ENCODE measurements at regions not wholly inside any gene's neighbourhood (a gene's known extent, or its start where the extent isn't known, plus 50 kb on each side); places are given as distances from the start of the nearest gene placed in this dataset.
"Not testable (repeated sequence)": the region's sequence is repeated elsewhere in the genome, so short reads cannot be mapped to it uniquely, and the experiment has no call there.

DNA sequence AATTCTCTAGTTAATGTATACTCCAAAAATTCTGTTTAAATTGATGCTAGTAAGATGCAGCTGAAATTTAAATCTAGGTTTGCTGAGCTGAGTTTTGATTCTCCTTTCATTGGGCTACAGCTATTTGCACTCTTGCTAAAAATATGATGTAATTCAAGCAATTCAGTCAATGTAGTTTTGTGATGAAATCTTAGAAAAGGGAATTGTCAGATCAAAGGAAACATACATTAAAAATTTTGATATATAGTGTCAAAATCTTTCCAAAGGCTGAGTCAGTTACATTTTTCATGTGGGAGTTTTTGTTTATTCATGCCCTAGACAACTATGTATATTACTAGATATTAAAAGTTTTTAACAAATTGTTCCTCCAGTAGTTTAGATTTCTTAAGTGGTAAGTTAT lies 334.9 kb upstream of the DAB2 start:
- Histone ChIP-seq H3K27ac (ENCODE audit: low read depth, low read length) (no peak overlapping the region), H3K9me3 (ENCODE audit: low read length) (no peaks in the 10 kb centered on the region), H3K9ac (ENCODE audit: low read length) (no peak overlapping the region), H3K4me3 (ENCODE audit: low read depth in 1 of 2, low read length in 2 of 2) (no peak overlapping the region), H3K27me3 (ENCODE audit: control insufficient read depth in 1 of 2, insufficient read depth in 2 of 2, low read length in 2 of 2) (no peaks in the 10 kb centered on the region), H3K36me3 (ENCODE audit: insufficient read depth, low read length) (no peaks in the 10 kb centered on the region), H3K4me1 (ENCODE audit: insufficient read depth, low read length) (no peaks in the 10 kb centered on the region)

DNA sequence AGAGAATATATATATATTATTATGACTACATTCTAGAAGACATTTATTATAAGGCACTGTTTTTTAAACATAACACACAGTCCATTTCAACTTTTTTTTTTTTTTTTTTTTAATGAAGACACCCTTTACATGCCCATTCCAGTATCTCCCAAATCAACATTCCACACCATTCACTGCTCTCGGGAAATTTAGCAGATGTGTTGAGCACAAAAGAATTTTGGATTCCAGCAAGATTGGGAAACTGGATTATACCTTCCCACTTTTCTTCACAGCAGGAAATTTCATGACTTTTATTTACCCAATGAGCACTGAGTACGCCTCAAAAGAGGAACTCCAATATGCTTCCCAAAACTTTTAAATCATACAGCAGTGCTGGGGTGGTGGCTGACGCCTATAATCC lies 333.6 kb upstream of the DAB2 start:
- Histone ChIP-seq H3K27me3 (ENCODE audit: control insufficient read depth in 1 of 2, insufficient read depth in 2 of 2, low read length in 2 of 2) (no peaks in the 10 kb centered on the region), H3K9me3 (ENCODE audit: low read length) (no peaks in the 10 kb centered on the region), H3K4me3 (ENCODE audit: low read depth in 1 of 2, low read length in 2 of 2) (no peak overlapping the region), H3K27ac (ENCODE audit: low read depth, low read length) (no peak overlapping the region), H3K36me3 (ENCODE audit: insufficient read depth, low read length) (no peaks in the 10 kb centered on the region), H3K4me1 (ENCODE audit: insufficient read depth, low read length) (no peaks in the 10 kb centered on the region), H3K9ac (ENCODE audit: low read length) (no peak overlapping the region)

GRCh38 chr5:39757131-39757530 lies 332.4 kb upstream of the DAB2 start:
- no peaks in the 10 kb centered on the region for H3K27me3 ChIP-seq (ENCODE audit: control insufficient read depth in 1 of 2, insufficient read depth in 2 of 2, low read length in 2 of 2)
- H3K4me3 ChIP-seq (ENCODE audit: low read depth in 1 of 2, low read length in 2 of 2), result no peak overlapping the region
- no peak overlapping the region for H3K27ac ChIP-seq (ENCODE audit: low read depth, low read length)
- no peak overlapping the region for H3K9ac ChIP-seq (ENCODE audit: low read length)
- no peaks in the 10 kb centered on the region for H3K36me3 ChIP-seq (ENCODE audit: insufficient read depth, low read length)
- H3K4me1 ChIP-seq (ENCODE audit: insufficient read depth, low read length), result no peaks in the 10 kb centered on the region
- H3K9me3 ChIP-seq (ENCODE audit: low read length), result no peaks in the 10 kb centered on the region

- Histone ChIP-seq H3K27ac (ENCODE audit: low read depth, low read length) (no peak overlapping the region), H3K27me3 (ENCODE audit: control insufficient read depth in 1 of 2, insufficient read depth in 2 of 2, low read length in 2 of 2) (no peaks in the 10 kb centered on the region), H3K4me3 (ENCODE audit: low read depth in 1 of 2, low read length in 2 of 2) (no peak overlapping the region), H3K36me3 (ENCODE audit: insufficient read depth, low read length) (no peaks in the 10 kb centered on the region), H3K4me1 (ENCODE audit: insufficient read depth, low read length) (no peaks in the 10 kb centered on the region), H3K9ac (ENCODE audit: low read length) (no peak overlapping the region), H3K9me3 (ENCODE audit: low read length) (no peaks in the 10 kb centered on the region)
Observed at GRCh38 chr5:39755986-39756385, 331.2 kb upstream of the DAB2 start.

- Histone ChIP-seq H3K36me3 (ENCODE audit: insufficient read depth, low read length) (no peaks in the 10 kb centered on the region), H3K27me3 (ENCODE audit: control insufficient read depth in 1 of 2, insufficient read depth in 2 of 2, low read length in 2 of 2) (no peaks in the 10 kb centered on the region), H3K9me3 (ENCODE audit: low read length) (no peaks in the 10 kb centered on the region), H3K4me1 (ENCODE audit: insufficient read depth, low read length) (no peaks in the 10 kb centered on the region), H3K27ac (ENCODE audit: low read depth, low read length) (no peak overlapping the region), H3K4me3 (ENCODE audit: low read depth in 1 of 2, low read length in 2 of 2) (no peak overlapping the region), H3K9ac (ENCODE audit: low read length) (no peak overlapping the region)
Observed at GRCh38 chr5:39755452-39755851, 330.7 kb upstream of the DAB2 start.

GRCh38 chr5:39753747-39754146 lies 329.0 kb upstream of the DAB2 start:
- not testable (repeated sequence) for H3K9ac ChIP-seq (ENCODE audit: low read length); H3K27ac ChIP-seq (ENCODE audit: low read depth, low read length); H3K27me3 ChIP-seq (ENCODE audit: control insufficient read depth in 1 of 2, insufficient read depth in 2 of 2, low read length in 2 of 2); H3K36me3 ChIP-seq (ENCODE audit: insufficient read depth, low read length); H3K4me3 ChIP-seq (ENCODE audit: low read depth in 1 of 2, low read length in 2 of 2); H3K4me1 ChIP-seq (ENCODE audit: insufficient read depth, low read length); H3K9me3 ChIP-seq (ENCODE audit: low read length)

GRCh38 chr5:39750661-39751060 lies 325.9 kb upstream of the DAB2 start:
- H3K36me3 ChIP-seq (ENCODE audit: insufficient read depth, low read length), result no peaks in the 10 kb centered on the region
- H3K4me3 ChIP-seq (ENCODE audit: low read depth in 1 of 2, low read length in 2 of 2), result no peak overlapping the region
- no peak overlapping the region for H3K9ac ChIP-seq (ENCODE audit: low read length)
- H3K4me1 ChIP-seq (ENCODE audit: insufficient read depth, low read length), result no peaks in the 10 kb centered on the region
- no peak overlapping the region for H3K27ac ChIP-seq (ENCODE audit: low read depth, low read length)
- H3K9me3 ChIP-seq (ENCODE audit: low read length), result no peaks in the 10 kb centered on the region
- no peaks in the 10 kb centered on the region for H3K27me3 ChIP-seq (ENCODE audit: control insufficient read depth in 1 of 2, insufficient read depth in 2 of 2, low read length in 2 of 2)

GRCh38 chr5:39742916-39743315 lies 318.1 kb upstream of the DAB2 start:
- Histone ChIP-seq H3K9me3 (ENCODE audit: low read length) (no peaks in the 10 kb centered on the region), H3K4me1 (ENCODE audit: insufficient read depth, low read length) (no peaks in the 10 kb centered on the region), H3K27ac (ENCODE audit: low read depth, low read length) (no peak overlapping the region), H3K9ac (ENCODE audit: low read length) (no peak overlapping the region), H3K27me3 (ENCODE audit: control insufficient read depth in 1 of 2, insufficient read depth in 2 of 2, low read length in 2 of 2) (no peaks in the 10 kb centered on the region), H3K4me3 (ENCODE audit: low read depth in 1 of 2, low read length in 2 of 2) (no peak overlapping the region), H3K36me3 (ENCODE audit: insufficient read depth, low read length) (no peaks in the 10 kb centered on the region)

DNA sequence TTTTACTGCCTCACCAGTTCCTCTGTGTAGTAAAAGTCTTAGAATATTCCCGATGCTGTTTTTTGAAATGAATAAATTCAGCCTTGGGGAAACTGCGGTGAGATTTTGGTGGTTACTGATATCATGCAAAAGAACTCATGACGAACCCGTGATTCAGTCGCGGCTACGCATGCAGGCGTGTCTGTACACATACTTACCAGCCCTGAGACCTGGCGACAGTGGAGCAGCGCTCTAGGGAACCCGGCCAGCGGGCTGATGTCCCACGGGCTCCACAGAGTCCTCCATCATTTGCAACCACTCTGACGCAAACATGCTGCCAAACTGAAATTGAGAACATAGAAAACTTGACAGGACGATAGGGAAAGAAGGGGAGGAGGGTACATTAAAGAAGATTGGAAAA lies 315.6 kb upstream of the DAB2 start:
- H3K27me3 ChIP-seq (ENCODE audit: control insufficient read depth in 1 of 2, insufficient read depth in 2 of 2, low read length in 2 of 2), result no peaks in the 10 kb centered on the region

DNA sequence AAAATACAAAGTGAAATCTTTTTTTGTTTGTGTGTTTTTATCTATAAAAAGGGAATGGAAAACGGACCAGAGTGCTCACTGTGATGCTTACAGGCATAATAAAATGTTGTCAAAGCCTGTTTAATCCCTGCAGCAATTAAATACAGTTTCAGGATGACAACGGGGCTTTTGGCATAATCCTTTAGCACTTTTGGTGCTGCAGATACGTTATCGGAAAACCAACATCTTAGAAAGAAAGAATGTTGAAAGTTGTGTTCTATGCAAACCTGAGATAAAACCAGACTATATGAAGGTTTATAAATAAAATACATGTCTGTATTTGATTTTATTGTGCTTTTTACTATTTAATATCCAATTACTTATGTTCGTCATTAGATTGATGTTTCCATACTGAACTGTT lies 307.4 kb upstream of the DAB2 start:
- H3K36me3 ChIP-seq (ENCODE audit: insufficient read depth, low read length), result no peaks in the 10 kb centered on the region
- no peak overlapping the region for H3K27ac ChIP-seq (ENCODE audit: low read depth, low read length)
- H3K4me3 ChIP-seq (ENCODE audit: low read depth in 1 of 2, low read length in 2 of 2), result no peak overlapping the region
- H3K27me3 ChIP-seq (ENCODE audit: control insufficient read depth in 1 of 2, insufficient read depth in 2 of 2, low read length in 2 of 2), result no peaks in the 10 kb centered on the region
- H3K4me1 ChIP-seq (ENCODE audit: insufficient read depth, low read length), result no peaks in the 10 kb centered on the region
- H3K9me3 ChIP-seq (ENCODE audit: low read length), result no peaks in the 10 kb centered on the region
- H3K9ac ChIP-seq (ENCODE audit: low read length), result no peak overlapping the region

More for the DNA sequence above, 315.6 kb upstream of the DAB2 start:
- Histone ChIP-seq H3K36me3 (ENCODE audit: insufficient read depth, low read length) (no peaks in the 10 kb centered on the region), H3K27ac (ENCODE audit: low read depth, low read length) (no peak overlapping the region), H3K4me1 (ENCODE audit: insufficient read depth, low read length) (no peaks in the 10 kb centered on the region), H3K9me3 (ENCODE audit: low read length) (no peaks in the 10 kb centered on the region), H3K9ac (ENCODE audit: low read length) (no peak overlapping the region), H3K4me3 (ENCODE audit: low read depth in 1 of 2, low read length in 2 of 2) (no peak overlapping the region)

DNA sequence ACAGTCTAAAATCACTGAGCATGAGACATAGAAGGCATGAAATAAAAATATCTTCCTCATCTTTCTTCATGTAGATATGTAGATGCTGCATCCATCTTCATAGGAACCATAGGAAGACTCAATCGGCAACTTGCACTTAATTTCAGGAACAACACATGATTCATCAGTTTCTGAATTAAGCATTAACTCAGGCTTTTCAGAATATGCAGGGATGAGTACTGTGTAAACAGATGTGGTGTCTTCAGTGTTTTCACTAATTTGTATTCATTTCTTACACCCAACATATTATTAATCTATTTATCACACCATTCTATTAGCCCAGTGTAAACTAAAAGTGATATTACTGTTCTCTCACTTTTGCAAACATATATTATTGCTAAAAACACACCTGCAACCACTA lies 305.9 kb upstream of the DAB2 start:
- H3K9me3 ChIP-seq (ENCODE audit: low read length), result no peaks in the 10 kb centered on the region
- H3K36me3 ChIP-seq (ENCODE audit: insufficient read depth, low read length), result no peaks in the 10 kb centered on the region
- no peaks in the 10 kb centered on the region for H3K4me1 ChIP-seq (ENCODE audit: insufficient read depth, low read length)
- no peak overlapping the region for H3K9ac ChIP-seq (ENCODE audit: low read length)
- no peaks in the 10 kb centered on the region for H3K27me3 ChIP-seq (ENCODE audit: control insufficient read depth in 1 of 2, insufficient read depth in 2 of 2, low read length in 2 of 2)
- H3K4me3 ChIP-seq (ENCODE audit: low read depth in 1 of 2, low read length in 2 of 2), result no peak overlapping the region
- no peak overlapping the region for H3K27ac ChIP-seq (ENCODE audit: low read depth, low read length)

DNA sequence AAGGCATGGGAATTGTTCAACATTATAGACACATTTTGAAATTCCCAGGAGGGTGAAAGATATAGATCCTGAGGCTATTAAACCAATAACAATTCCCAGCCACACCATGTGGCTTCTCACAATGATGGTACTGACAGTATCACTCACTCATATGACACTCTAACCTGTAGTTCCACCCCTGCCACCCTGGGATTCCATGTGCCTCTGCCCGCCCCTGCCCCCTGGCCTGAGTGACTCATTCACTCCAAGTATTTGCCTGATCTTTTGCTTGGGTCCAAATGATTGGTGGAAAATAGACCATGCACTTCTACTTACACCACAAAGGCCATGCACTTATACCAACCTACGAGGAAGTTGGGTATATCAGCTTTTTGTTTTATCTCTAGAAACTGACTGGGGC lies 305.2 kb upstream of the DAB2 start:
- Histone ChIP-seq H3K9ac (ENCODE audit: low read length) (no peak overlapping the region), H3K36me3 (ENCODE audit: insufficient read depth, low read length) (no peaks in the 10 kb centered on the region), H3K4me3 (ENCODE audit: low read depth in 1 of 2, low read length in 2 of 2) (no peak overlapping the region), H3K9me3 (ENCODE audit: low read length) (no peaks in the 10 kb centered on the region), H3K27me3 (ENCODE audit: control insufficient read depth in 1 of 2, insufficient read depth in 2 of 2, low read length in 2 of 2) (no peaks in the 10 kb centered on the region), H3K4me1 (ENCODE audit: insufficient read depth, low read length) (no peaks in the 10 kb centered on the region), H3K27ac (ENCODE audit: low read depth, low read length) (no peak overlapping the region)
